PC-3 (cell line): ENCODE measurements at regions not wholly inside any gene's neighbourhood (a gene's known extent, or its start where the extent isn't known, plus 50 kb on each side); places are given as distances from the start of the nearest gene placed in this dataset.

Source experiments
- ATAC-seq: fragments of 200-7000 bp; cut with Tn5 transposase; 2 replicates; pipeline ENCODE4 v1.9.1; 2020; ENCODE audit warnings: mild to moderate bottlenecking, moderate library complexity
- BruUV-seq: library from RNA; stranded (reverse); fragments of 400-500 nt; replicated peaks from 2 replicates; lab custom pipeline; 2021; lab: Mats Ljungman, UMichigan
- CTCF ChIA-PET: fragments of 300-600 bp; sonication (Branson Sonifier 250); formaldehyde crosslinking; loops from one replicate; lab custom pipeline; 2022; ENCODE audit warnings: antibody characterized with exemption; lab: Charles Lee
- POLR2A ChIA-PET: fragments of 300-600 bp; sonication (Branson Sonifier 250); formaldehyde crosslinking; loops from one replicate; lab custom pipeline; 2022; ENCODE audit warnings: antibody characterized with exemption; ENCODE audit not compliant: unreplicated experiment; lab: Charles Lee
- DNase-seq: peaks from one replicate; pipeline ENCODE4 v3.0.0-alpha.2; 2015
- H2AFZ ChIP-seq: fragments of 300-600 bp; sonication (generic); 2 replicates; pipeline ENCODE4 v1.6.0; 2016; ENCODE audit warnings: antibody characterized with exemption, low read length
- H3F3A ChIP-seq: fragments of 300-600 bp; sonication (generic); one replicate; pipeline ENCODE4 v1.6.0; 2017; ENCODE audit warnings: antibody characterized with exemption, low read length, control low read depth, mild to moderate bottlenecking; ENCODE audit not compliant: unreplicated experiment
- H3K27ac ChIP-seq: fragments of 300-600 bp; sonication (generic); 2 replicates; pipeline ENCODE4 v1.5.1; 2016; ENCODE audit warnings: mild to moderate bottlenecking, low read length
- H3K27me3 ChIP-seq: fragments of 300-600 bp; sonication (generic); 2 replicates; pipeline ENCODE4 v1.6.1; 2016; ENCODE audit warnings: low read length, mixed read lengths
- H3K36me3 ChIP-seq: fragments of 300-600 bp; sonication (generic); 2 replicates; pipeline ENCODE4 v1.6.1; 2016; ENCODE audit warnings: low read depth, mixed run types, low read length, mixed read lengths
- H3K4me1 ChIP-seq: fragments of 300-600 bp; sonication (generic); 2 replicates; pipeline ENCODE4 v1.5.1; 2016; ENCODE audit warnings: low read length; ENCODE audit not compliant: insufficient read depth
- H3K4me2 ChIP-seq: fragments of 300-600 bp; sonication (generic); 2 replicates; pipeline ENCODE4 v1.6.0; 2016; ENCODE audit warnings: low read length
- H3K4me3 ChIP-seq: fragments of 300-600 bp; sonication (generic); 2 replicates; pipeline ENCODE4 v1.5.1; 2016; ENCODE audit warnings: mild to moderate bottlenecking, low read length, mixed read lengths
- H3K79me2 ChIP-seq: fragments of 300-600 bp; sonication (generic); 2 replicates; pipeline ENCODE4 v1.6.1; 2017; ENCODE audit warnings: low read length, mixed read lengths
- H3K9ac ChIP-seq: fragments of 300-600 bp; sonication (generic); 2 replicates; pipeline ENCODE4 v1.6.0; 2016; ENCODE audit warnings: mild to moderate bottlenecking, low read length
- H3K9me2 ChIP-seq: fragments of 300-600 bp; sonication (generic); replicated peaks from 2 replicates; pipeline ENCODE4 v1.6.1; 2016; ENCODE audit warnings: mixed run types, low read length, mixed read lengths
- H3K9me3 ChIP-seq: fragments of 300-600 bp; sonication (generic); 2 replicates; pipeline ENCODE4 v1.6.1; 2016; ENCODE audit warnings: low read length, mixed read lengths
- H4K20me1 ChIP-seq: fragments of 300-600 bp; sonication (generic); 2 replicates; pipeline ENCODE4 v1.6.1; 2016; ENCODE audit warnings: low read length, mixed read lengths
- CTCF ChIP-seq: fragments of 300-600 bp; sonication (generic); conservative IDR thresholded peaks from 2 replicates; pipeline ENCODE4 v1.5.1; 2017; ENCODE audit warnings: antibody characterized with exemption, low read depth, mild to moderate bottlenecking, low read length
- EZH2 ChIP-seq: fragments of 300-600 bp; sonication (generic); IDR thresholded peaks from one replicate; pipeline ENCODE4 v1.6.1; 2017; ENCODE audit warnings: antibody characterized with exemption, mild to moderate bottlenecking, low read length; ENCODE audit not compliant: unreplicated experiment
- EZH2phosphoT487 ChIP-seq: fragments of 300-600 bp; sonication (generic); IDR thresholded peaks from 2 replicates; pipeline ENCODE4 v1.6.1; 2018; ENCODE audit warnings: mild to moderate bottlenecking, antibody characterized with exemption, low read length, borderline replicate concordance
- intact Hi-C: fragments of 100-400 bp; cut with micrococcal nuclease; formaldehyde crosslinking; loops from 2 replicates; pipeline ENCODE4 v1.9.0; 2023

GRCh38 chr1:37338658-37339057, 135.7 kb upstream of the ZC3H12A start:
- POLR2A ChIA-PET, result no interaction called here
- Histone ChIP-seq H3K9ac (no peak overlapping the region), H3K9me2 (no peaks in the 10 kb centered on the region), H3K27me3 (peaks cover 17% of the 10 kb centered on the region; the same call in 1 of the 2 replicates), H2AFZ (no peak overlapping the region), H3K27ac (no peak overlapping the region), H3K9me3 (no peaks in the 10 kb centered on the region), H3K4me3 (no peak overlapping the region), H3K36me3 (no peaks in the 10 kb centered on the region), H3F3A (no peaks in the 10 kb centered on the region), H4K20me1 (no peaks in the 10 kb centered on the region), H3K4me2 (no peak overlapping the region), H3K79me2 (no peaks in the 10 kb centered on the region), H3K4me1 (no peaks in the 10 kb centered on the region)
- ATAC-seq (no peak), DNase-seq (no peak)
- intact Hi-C loops, result no loop called here
- CTCF ChIA-PET, result interaction anchor here (0.5 kb wide), 1 partner anchor 140 kb away, joined by 4 read pairs; no protein-coding TSS in a partner anchor
- BruUV-seq, result no TSS peak
- TF ChIP-seq EZH2 (no peak), CTCF (no peak), EZH2phosphoT487 (no peak)

- Histone ChIP-seq H3K27me3 (peaks cover 9% of the 10 kb centered on the region; the same call in 1 of the 2 replicates), H3K36me3 (no peaks in the 10 kb centered on the region), H3F3A (no peaks in the 10 kb centered on the region), H4K20me1 (no peaks in the 10 kb centered on the region), H3K9ac (no peak overlapping the region), H3K9me2 (no peaks in the 10 kb centered on the region), H3K4me2 (no peak overlapping the region), H3K27ac (no peak overlapping the region), H3K4me3 (no peak overlapping the region), H3K79me2 (no peaks in the 10 kb centered on the region), H3K4me1 (no peaks in the 10 kb centered on the region), H3K9me3 (no peaks in the 10 kb centered on the region), H2AFZ (no peak overlapping the region)
- TF ChIP-seq CTCF (peak; percentile 22; the same call in 1 of the 2 replicates), EZH2phosphoT487 (no peak), EZH2 (no peak)
- ChIA-PET POLR2A (no interaction called here), CTCF (no interaction called here)
- ATAC-seq (no peak), DNase-seq (peak; percentile 5)
- intact Hi-C loops, result no loop called here
- BruUV-seq, result no TSS peak
Observed at GRCh38 chr1:37342736-37343135, 131.6 kb upstream of the ZC3H12A start.

GRCh38 chr1:37347104-37347649, 127.2 kb upstream of the ZC3H12A start:
- intact Hi-C loops, result no loop called here
- no TSS peak for BruUV-seq
- ATAC-seq (no peak), DNase-seq (no peak)
- CTCF ChIA-PET, result interaction anchor here (0.7 kb wide), 1 partner anchor 34 kb away, joined by 4 read pairs; no protein-coding TSS in a partner anchor
- no peaks in the 10 kb centered on the region for H4K20me1 ChIP-seq
- H3K4me1 ChIP-seq, result no peaks in the 10 kb centered on the region
- peaks cover 15% of the 10 kb centered on the region for H3K27me3 ChIP-seq
- H3K4me3 ChIP-seq, result no peak overlapping the region
- no peak overlapping the region for H3K27ac ChIP-seq
- POLR2A ChIA-PET, result no interaction called here
- no peak for TF ChIP-seq EZH2
- TF ChIP-seq EZH2phosphoT487, result no peak
- no peak for TF ChIP-seq CTCF
- H3K36me3 ChIP-seq, result no peaks in the 10 kb centered on the region
- H3K9me2 ChIP-seq, result no peaks in the 10 kb centered on the region
- H3F3A ChIP-seq, result no peaks in the 10 kb centered on the region
- no peak overlapping the region for H3K9ac ChIP-seq
- no peaks in the 10 kb centered on the region for H3K79me2 ChIP-seq
- no peak overlapping the region for H3K4me2 ChIP-seq
- no peak overlapping the region for H2AFZ ChIP-seq
- H3K9me3 ChIP-seq, result no peaks in the 10 kb centered on the region
